PC-3 (cell line): ENCODE measurements at regions not wholly inside any gene's neighbourhood (a gene's known extent, or its start where the extent isn't known, plus 50 kb on each side); places are given as distances from the start of the nearest gene placed in this dataset.

Experiments used
- ATAC-seq: fragments of 200-7000 bp; cut with Tn5 transposase; 2 replicates; pipeline ENCODE4 v1.9.1; 2020; ENCODE audit warnings: mild to moderate bottlenecking, moderate library complexity
- BruUV-seq: library from RNA; stranded (reverse); fragments of 400-500 nt; replicated peaks from 2 replicates; lab custom pipeline; 2021; lab: Mats Ljungman, UMichigan
- CTCF ChIA-PET: fragments of 300-600 bp; sonication (Branson Sonifier 250); formaldehyde crosslinking; loops from one replicate; lab custom pipeline; 2022; ENCODE audit warnings: antibody characterized with exemption; lab: Charles Lee
- POLR2A ChIA-PET: fragments of 300-600 bp; sonication (Branson Sonifier 250); formaldehyde crosslinking; loops from one replicate; lab custom pipeline; 2022; ENCODE audit warnings: antibody characterized with exemption; ENCODE audit not compliant: unreplicated experiment; lab: Charles Lee
- DNase-seq: peaks from one replicate; pipeline ENCODE4 v3.0.0-alpha.2; 2015
- H2AFZ ChIP-seq: fragments of 300-600 bp; sonication (generic); 2 replicates; pipeline ENCODE4 v1.6.0; 2016; ENCODE audit warnings: antibody characterized with exemption, low read length
- H3F3A ChIP-seq: fragments of 300-600 bp; sonication (generic); one replicate; pipeline ENCODE4 v1.6.0; 2017; ENCODE audit warnings: antibody characterized with exemption, low read length, control low read depth, mild to moderate bottlenecking; ENCODE audit not compliant: unreplicated experiment
- H3K27ac ChIP-seq: fragments of 300-600 bp; sonication (generic); 2 replicates; pipeline ENCODE4 v1.5.1; 2016; ENCODE audit warnings: mild to moderate bottlenecking, low read length
- H3K27me3 ChIP-seq: fragments of 300-600 bp; sonication (generic); 2 replicates; pipeline ENCODE4 v1.6.1; 2016; ENCODE audit warnings: low read length, mixed read lengths
- H3K36me3 ChIP-seq: fragments of 300-600 bp; sonication (generic); 2 replicates; pipeline ENCODE4 v1.6.1; 2016; ENCODE audit warnings: low read depth, mixed run types, low read length, mixed read lengths
- H3K4me1 ChIP-seq: fragments of 300-600 bp; sonication (generic); 2 replicates; pipeline ENCODE4 v1.5.1; 2016; ENCODE audit warnings: low read length; ENCODE audit not compliant: insufficient read depth
- H3K4me2 ChIP-seq: fragments of 300-600 bp; sonication (generic); 2 replicates; pipeline ENCODE4 v1.6.0; 2016; ENCODE audit warnings: low read length
- H3K4me3 ChIP-seq: fragments of 300-600 bp; sonication (generic); 2 replicates; pipeline ENCODE4 v1.5.1; 2016; ENCODE audit warnings: mild to moderate bottlenecking, low read length, mixed read lengths
- H3K79me2 ChIP-seq: fragments of 300-600 bp; sonication (generic); 2 replicates; pipeline ENCODE4 v1.6.1; 2017; ENCODE audit warnings: low read length, mixed read lengths
- H3K9ac ChIP-seq: fragments of 300-600 bp; sonication (generic); 2 replicates; pipeline ENCODE4 v1.6.0; 2016; ENCODE audit warnings: mild to moderate bottlenecking, low read length
- H3K9me2 ChIP-seq: fragments of 300-600 bp; sonication (generic); replicated peaks from 2 replicates; pipeline ENCODE4 v1.6.1; 2016; ENCODE audit warnings: mixed run types, low read length, mixed read lengths
- H3K9me3 ChIP-seq: fragments of 300-600 bp; sonication (generic); 2 replicates; pipeline ENCODE4 v1.6.1; 2016; ENCODE audit warnings: low read length, mixed read lengths
- H4K20me1 ChIP-seq: fragments of 300-600 bp; sonication (generic); 2 replicates; pipeline ENCODE4 v1.6.1; 2016; ENCODE audit warnings: low read length, mixed read lengths
- CTCF ChIP-seq: fragments of 300-600 bp; sonication (generic); conservative IDR thresholded peaks from 2 replicates; pipeline ENCODE4 v1.5.1; 2017; ENCODE audit warnings: antibody characterized with exemption, low read depth, mild to moderate bottlenecking, low read length
- EZH2 ChIP-seq: fragments of 300-600 bp; sonication (generic); IDR thresholded peaks from one replicate; pipeline ENCODE4 v1.6.1; 2017; ENCODE audit warnings: antibody characterized with exemption, mild to moderate bottlenecking, low read length; ENCODE audit not compliant: unreplicated experiment
- EZH2phosphoT487 ChIP-seq: fragments of 300-600 bp; sonication (generic); IDR thresholded peaks from 2 replicates; pipeline ENCODE4 v1.6.1; 2018; ENCODE audit warnings: mild to moderate bottlenecking, antibody characterized with exemption, low read length, borderline replicate concordance
- intact Hi-C: fragments of 100-400 bp; cut with micrococcal nuclease; formaldehyde crosslinking; loops from 2 replicates; pipeline ENCODE4 v1.9.0; 2023

- Histone ChIP-seq H3K9me2 (no peaks in the 10 kb centered on the region), H3K36me3 (no peaks in the 10 kb centered on the region), H2AFZ (no peak overlapping the region), H3K9ac (no peak overlapping the region), H3K9me3 (no peaks in the 10 kb centered on the region), H4K20me1 (no peaks in the 10 kb centered on the region), H3K4me1 (no peaks in the 10 kb centered on the region), H3K27me3 (no peaks in the 10 kb centered on the region), H3K4me3 (no peak overlapping the region), H3K79me2 (no peaks in the 10 kb centered on the region), H3K4me2 (no peak overlapping the region), H3F3A (no peaks in the 10 kb centered on the region), H3K27ac (no peak overlapping the region)
- TF ChIP-seq EZH2 (no peak), CTCF (no peak), EZH2phosphoT487 (no peak)
- BruUV-seq: no TSS peak
- intact Hi-C loops: no loop called here
- ChIA-PET POLR2A (no interaction called here), CTCF (no interaction called here)
- no peak for ATAC-seq
- no peak for DNase-seq
Observed at GRCh38 chr2:41378420-41378819, 669.4 kb upstream of the PKDCC start.

GRCh38 chr2:41379496-41380221 lies 668.2 kb upstream of the PKDCC start:
- Histone ChIP-seq H3K4me2 (no peak overlapping the region), H4K20me1 (no peaks in the 10 kb centered on the region), H3K9ac (no peak overlapping the region), H3K9me2 (no peaks in the 10 kb centered on the region), H3K4me3 (no peak overlapping the region), H3K79me2 (no peaks in the 10 kb centered on the region), H3K36me3 (no peaks in the 10 kb centered on the region), H3F3A (no peaks in the 10 kb centered on the region), H3K4me1 (no peaks in the 10 kb centered on the region), H3K27ac (no peak overlapping the region), H2AFZ (no peak overlapping the region), H3K27me3 (no peaks in the 10 kb centered on the region), H3K9me3 (no peaks in the 10 kb centered on the region)
- ChIA-PET POLR2A (no interaction called here), CTCF (no interaction called here)
- BruUV-seq: no TSS peak
- ATAC-seq: no peak
- no peak for TF ChIP-seq EZH2phosphoT487
- no peak for TF ChIP-seq EZH2
- TF ChIP-seq CTCF: no peak
- intact Hi-C loops: no loop called here
- no peak for DNase-seq

DNA sequence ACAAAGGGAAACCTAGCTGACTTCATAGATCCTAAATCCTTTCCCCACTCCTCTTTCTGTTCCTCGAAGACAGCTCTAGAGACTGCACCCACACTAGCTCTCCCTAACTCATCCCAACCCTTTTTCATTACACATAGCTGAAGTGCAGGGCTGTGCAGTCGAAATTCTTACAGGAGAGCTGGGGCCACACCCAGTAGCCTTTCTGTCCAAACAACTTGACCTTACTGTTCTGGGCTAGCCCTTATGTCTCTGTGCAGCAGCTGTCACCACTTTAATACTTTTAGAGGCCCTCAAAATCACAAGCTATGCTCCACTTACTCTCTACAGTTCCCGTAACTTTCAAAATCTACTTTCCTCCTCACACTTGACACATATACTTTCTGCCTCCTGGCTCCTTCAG lies 666.1 kb upstream of the PKDCC start:
- intact Hi-C loops: no loop called here
- ATAC-seq (no peak), DNase-seq (no peak)
- H3K36me3 ChIP-seq: no peaks in the 10 kb centered on the region
- no peak for TF ChIP-seq CTCF
- TF ChIP-seq EZH2: no peak
- no peak for TF ChIP-seq EZH2phosphoT487
- BruUV-seq: no TSS peak
- no peak overlapping the region for H3K4me3 ChIP-seq
- no peaks in the 10 kb centered on the region for H4K20me1 ChIP-seq
- no peaks in the 10 kb centered on the region for H3K79me2 ChIP-seq
- no peak overlapping the region for H2AFZ ChIP-seq
- H3F3A ChIP-seq: no peaks in the 10 kb centered on the region
- no peak overlapping the region for H3K4me2 ChIP-seq
- H3K9me3 ChIP-seq: no peaks in the 10 kb centered on the region
- H3K9me2 ChIP-seq: no peaks in the 10 kb centered on the region
- H3K9ac ChIP-seq: no peak overlapping the region
- no peak overlapping the region for H3K27ac ChIP-seq
- POLR2A ChIA-PET: no interaction called here
- no peaks in the 10 kb centered on the region for H3K27me3 ChIP-seq
- H3K4me1 ChIP-seq: no peaks in the 10 kb centered on the region
- CTCF ChIA-PET: no interaction called here
